Activated CD4-positive, alpha-beta T cell treated with anti-CD3 and anti-CD28 coated beads for 36 hours (primary cell): ENCODE measurements at regions not wholly inside any gene's neighbourhood (a gene's known extent, or its start where the extent isn't known, plus 50 kb on each side); places are given as distances from the start of the nearest gene placed in this dataset.

ENCODE experiments used
- ATAC-seq: fragments of 200-7000 bp; cut with Tn5 transposase; one replicate; pipeline ENCODE4 v1.10.0; 2021; ENCODE audit warnings: mild to moderate bottlenecking, moderate library complexity
- CTCF ChIA-PET: fragments of 350-600 bp; sonication (Branson Sonifier 250); formaldehyde crosslinking; loops from one replicate; lab custom pipeline; 2021; ENCODE audit warnings: antibody characterized with exemption; lab: Charles Lee
- POLR2A ChIA-PET: fragments of 350-600 bp; sonication (Branson Sonifier 250); formaldehyde crosslinking; loops from one replicate; lab custom pipeline; 2021; ENCODE audit warnings: antibody characterized with exemption, inconsistent platforms; lab: Charles Lee
- DNase-seq: peaks from one replicate; pipeline ENCODE4 v3.0.0-alpha.2; 2020
- H3K27ac Mint-ChIP-seq: one replicate; pipeline ENCODE4 v1.8.0; 2021; ENCODE audit warnings: mixed read lengths
- H3K27me3 Mint-ChIP-seq: one replicate; pipeline ENCODE4 v1.8.0; 2021; ENCODE audit warnings: mixed read lengths
- H3K36me3 Mint-ChIP-seq: one replicate; pipeline ENCODE4 v1.8.0; 2021; ENCODE audit warnings: low read depth, mixed read lengths
- H3K4me1 Mint-ChIP-seq: one replicate; pipeline ENCODE4 v1.8.0; 2021; ENCODE audit warnings: mixed read lengths
- H3K4me3 Mint-ChIP-seq: one replicate; pipeline ENCODE4 v1.8.0; 2021; ENCODE audit warnings: mild to moderate bottlenecking, moderate library complexity, mixed read lengths
- H3K9me3 Mint-ChIP-seq: one replicate; pipeline ENCODE4 v1.8.0; 2021; ENCODE audit warnings: low read depth, mixed read lengths
- intact Hi-C, 2 experiments: fragments of 100-400 bp; cut with DNase I in 1 of 2; cut with micrococcal nuclease in 1 of 2; formaldehyde crosslinking; loops; one replicate each; pipeline versions ENCODE4 v1.14.2 to v1.15.1; 2022 to 2024; cut with DNase I, micrococcal nuclease

GRCh38 chr12:59929110-59929509 is 333.3 kb downstream of the SLC16A7 start:
- Mint-ChIP-seq H3K36me3 (no peaks in the 10 kb centered on the region), H3K4me1 (no peaks in the 10 kb centered on the region), H3K4me3 (no peak overlapping the region), H3K27ac (no peak overlapping the region), H3K9me3 (no peaks in the 10 kb centered on the region), H3K27me3 (no peaks in the 10 kb centered on the region)
- no peak for ATAC-seq
- intact Hi-C loops: no loop called here
- DNase-seq: no peak
- ChIA-PET POLR2A (no interaction called here), CTCF (no interaction called here)

- no peak for ATAC-seq
- intact Hi-C loops: no loop called here
- Mint-ChIP-seq H3K27ac (no peak overlapping the region), H3K9me3 (no peaks in the 10 kb centered on the region), H3K4me3 (no peak overlapping the region), H3K4me1 (no peaks in the 10 kb centered on the region), H3K36me3 (no peaks in the 10 kb centered on the region), H3K27me3 (no peaks in the 10 kb centered on the region)
- CTCF ChIA-PET: no interaction called here
- POLR2A ChIA-PET: no interaction called here
- no peak for DNase-seq
These were observed 338.7 kb downstream of the SLC16A7 start for GRCh38 chr12:59934486-59934885.

GRCh38 chr12:59936534-59936933 is 340.7 kb downstream of the SLC16A7 start:
- POLR2A ChIA-PET: no interaction called here

GRCh38 chr12:59937148-59937547 is 341.3 kb downstream of the SLC16A7 start:
- Mint-ChIP-seq H3K9me3 (no peaks in the 10 kb centered on the region), H3K4me1 (no peaks in the 10 kb centered on the region), H3K27ac (no peak overlapping the region), H3K27me3 (no peaks in the 10 kb centered on the region), H3K4me3 (no peak overlapping the region), H3K36me3 (no peaks in the 10 kb centered on the region)
- intact Hi-C loops: no loop called here
- ChIA-PET CTCF (no interaction called here), POLR2A (no interaction called here)
- no peak for ATAC-seq
- no peak for DNase-seq

More at GRCh38 chr12:59936534-59936933, 340.7 kb downstream of the SLC16A7 start:
- Mint-ChIP-seq H3K36me3 (no peaks in the 10 kb centered on the region), H3K9me3 (no peaks in the 10 kb centered on the region), H3K4me3 (no peak overlapping the region), H3K27me3 (no peaks in the 10 kb centered on the region), H3K27ac (no peak overlapping the region), H3K4me1 (no peaks in the 10 kb centered on the region)
- ATAC-seq: no peak
- CTCF ChIA-PET: no interaction called here
- intact Hi-C loops: no loop called here
- no peak for DNase-seq

GRCh38 chr12:59938190-59938962 is 342.5 kb downstream of the SLC16A7 start:
- H3K36me3 Mint-ChIP-seq: no peaks in the 10 kb centered on the region
- DNase-seq: no peak
- no peaks in the 10 kb centered on the region for H3K9me3 Mint-ChIP-seq
- intact Hi-C loops: no loop called here
- no peak for ATAC-seq
- no peak overlapping the region for H3K27ac Mint-ChIP-seq
- no peak overlapping the region for H3K4me3 Mint-ChIP-seq
- POLR2A ChIA-PET: no interaction called here
- H3K27me3 Mint-ChIP-seq: no peaks in the 10 kb centered on the region
- CTCF ChIA-PET: no interaction called here
- no peaks in the 10 kb centered on the region for H3K4me1 Mint-ChIP-seq

- no peak for DNase-seq
- Mint-ChIP-seq H3K4me3 (no peak overlapping the region), H3K4me1 (no peaks in the 10 kb centered on the region), H3K36me3 (no peaks in the 10 kb centered on the region), H3K9me3 (no peaks in the 10 kb centered on the region), H3K27ac (no peak overlapping the region), H3K27me3 (no peaks in the 10 kb centered on the region)
- intact Hi-C loops: no loop called here
- ChIA-PET CTCF (no interaction called here), POLR2A (no interaction called here)
- ATAC-seq: no peak
These were observed 345.0 kb downstream of the SLC16A7 start for GRCh38 chr12:59940631-59941342.

GRCh38 chr12:59941461-59941860 is 345.6 kb downstream of the SLC16A7 start:
- no peak for ATAC-seq
- ChIA-PET CTCF (no interaction called here), POLR2A (no interaction called here)
- Mint-ChIP-seq H3K9me3 (no peaks in the 10 kb centered on the region), H3K4me3 (no peak overlapping the region), H3K36me3 (no peaks in the 10 kb centered on the region), H3K27me3 (no peaks in the 10 kb centered on the region), H3K27ac (no peak overlapping the region), H3K4me1 (no peaks in the 10 kb centered on the region)
- intact Hi-C loops: no loop called here
- DNase-seq: no peak

- Mint-ChIP-seq H3K27me3 (no peaks in the 10 kb centered on the region), H3K9me3 (no peaks in the 10 kb centered on the region), H3K4me3 (no peak overlapping the region), H3K27ac (no peak overlapping the region), H3K4me1 (no peaks in the 10 kb centered on the region), H3K36me3 (no peaks in the 10 kb centered on the region)
- no peak for ATAC-seq
- no peak for DNase-seq
- CTCF ChIA-PET: no interaction called here
- POLR2A ChIA-PET: no interaction called here
- intact Hi-C loops: no loop called here
These were observed 348.3 kb downstream of the SLC16A7 start for GRCh38 chr12:59944177-59944576.

- intact Hi-C loops: no loop called here
- no peak overlapping the region for H3K4me3 Mint-ChIP-seq
- no peaks in the 10 kb centered on the region for H3K27me3 Mint-ChIP-seq
- ChIA-PET POLR2A (no interaction called here), CTCF (no interaction called here)
- H3K4me1 Mint-ChIP-seq: no peaks in the 10 kb centered on the region
- no peaks in the 10 kb centered on the region for H3K36me3 Mint-ChIP-seq
- ATAC-seq (no peak), DNase-seq (no peak)
- no peak overlapping the region for H3K27ac Mint-ChIP-seq
- no peaks in the 10 kb centered on the region for H3K9me3 Mint-ChIP-seq
These were observed 350.8 kb downstream of the SLC16A7 start for GRCh38 chr12:59946635-59947034.

GRCh38 chr12:59963546-59963945 is 367.7 kb downstream of the SLC16A7 start:
- no peak overlapping the region for H3K27ac Mint-ChIP-seq
- POLR2A ChIA-PET: no interaction called here
- no peak for DNase-seq
- H3K27me3 Mint-ChIP-seq: no peaks in the 10 kb centered on the region
- CTCF ChIA-PET: no interaction called here
- H3K36me3 Mint-ChIP-seq: no peaks in the 10 kb centered on the region
- no peak overlapping the region for H3K4me3 Mint-ChIP-seq
- intact Hi-C loops: no loop called here
- no peak for ATAC-seq
- H3K9me3 Mint-ChIP-seq: peaks cover 1% of the 10 kb centered on the region
- H3K4me1 Mint-ChIP-seq: no peaks in the 10 kb centered on the region

GRCh38 chr12:59972905-59973304 is 377.1 kb downstream of the SLC16A7 start:
- H3K36me3 Mint-ChIP-seq: no peaks in the 10 kb centered on the region
- POLR2A ChIA-PET: no interaction called here
- H3K27ac Mint-ChIP-seq: no peak overlapping the region
- CTCF ChIA-PET: interaction anchor here (0.8 kb wide), 1 partner anchor 548 kb away, joined by 4 read pairs; no protein-coding TSS in a partner anchor
- H3K4me3 Mint-ChIP-seq: no peak overlapping the region
- H3K4me1 Mint-ChIP-seq: no peaks in the 10 kb centered on the region
- ATAC-seq: no peak
- H3K9me3 Mint-ChIP-seq: no peaks in the 10 kb centered on the region
- DNase-seq: no peak
- intact Hi-C loops: no loop called here
- no peaks in the 10 kb centered on the region for H3K27me3 Mint-ChIP-seq

GRCh38 chr12:59973515-59973914 is 377.7 kb downstream of the SLC16A7 start:
- Mint-ChIP-seq H3K4me3 (no peak overlapping the region), H3K27me3 (no peaks in the 10 kb centered on the region), H3K4me1 (no peaks in the 10 kb centered on the region), H3K9me3 (no peaks in the 10 kb centered on the region), H3K27ac (no peak overlapping the region), H3K36me3 (no peaks in the 10 kb centered on the region)
- ChIA-PET CTCF (no interaction called here), POLR2A (no interaction called here)
- no peak for DNase-seq
- intact Hi-C loops: no loop called here
- no peak for ATAC-seq
